ENCODE measurements at regions not wholly inside any gene's neighbourhood (a gene's known extent, or its start where the extent isn't known, plus 50 kb on each side); places are given as distances from the start of the nearest gene placed in this dataset.

GRCh38 chr2:217452928-217453327 is 549.9 kb downstream of the TNS1 start:
- Histone ChIP-seq H3K4me3 (ENCODE audit: low read depth, low read length, poor library complexity, severe bottlenecking) (no peak overlapping the region), H3K27me3 (replicated peaks; ENCODE audit: insufficient read depth, low read depth, low read length, poor library complexity) (no peaks in the 10 kb centered on the region), H3K36me3 (ENCODE audit: insufficient read depth, low read length, poor library complexity, severe bottlenecking) (no peaks in the 10 kb centered on the region), H3K4me1 (ENCODE audit: insufficient read depth, low read length, poor library complexity, severe bottlenecking) (no peaks in the 10 kb centered on the region), H3K27ac (ENCODE audit: low read depth, low read length, poor library complexity, severe bottlenecking) (no peak overlapping the region), H3K9me3 (ENCODE audit: low read depth, low read length, poor library complexity, severe bottlenecking) (no peaks in the 10 kb centered on the region)
- CTCF ChIA-PET: no interaction called here
- no peak for DNase-seq (ENCODE audit: low spot score)
- POLR2A ChIA-PET (ENCODE audit: low non-redundant PET): no interaction called here
- intact Hi-C loops (cut with micrococcal nuclease; ENCODE audit: unreplicated experiment): no loop called here
- TF ChIP-seq EZH2 (IDR thresholded peaks at IDR 0.05; ENCODE audit: borderline replicate concordance, low read depth, low read length, poor library complexity, severe bottlenecking): no peak
- TF ChIP-seq CTCF (conservative IDR thresholded peaks at IDR 0.05; ENCODE audit: low read depth, low read length): no peak
- BruUV-seq (replicated peaks): no TSS peak

DNA sequence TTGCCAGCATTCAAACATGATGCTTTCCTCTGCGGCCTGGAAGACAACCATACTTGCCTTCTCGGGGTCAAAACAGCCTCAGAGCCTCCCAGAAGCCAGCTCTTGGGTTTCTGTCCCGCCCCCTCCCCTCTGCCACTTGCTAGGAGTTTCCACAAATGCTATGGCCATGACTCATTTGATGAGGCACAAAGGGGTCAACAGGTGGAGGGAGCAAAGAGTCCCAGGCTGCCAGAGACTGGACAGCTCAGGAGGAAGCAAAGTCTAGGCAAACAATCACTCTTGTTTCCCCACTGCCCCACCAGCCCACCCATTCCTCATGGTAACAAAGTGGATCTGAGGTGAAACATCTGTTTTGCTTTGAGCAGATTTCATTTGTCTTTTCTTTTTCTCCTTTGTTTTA is 551.1 kb downstream of the TNS1 start:
- no peaks in the 10 kb centered on the region for H3K4me1 ChIP-seq (ENCODE audit: insufficient read depth, low read length, poor library complexity, severe bottlenecking)
- ChIA-PET CTCF (no interaction called here), POLR2A (ENCODE audit: low non-redundant PET) (no interaction called here)
- no peak overlapping the region for H3K4me3 ChIP-seq (ENCODE audit: low read depth, low read length, poor library complexity, severe bottlenecking)
- no peaks in the 10 kb centered on the region for H3K9me3 ChIP-seq (ENCODE audit: low read depth, low read length, poor library complexity, severe bottlenecking)
- TF ChIP-seq EZH2 (IDR thresholded peaks at IDR 0.05; ENCODE audit: borderline replicate concordance, low read depth, low read length, poor library complexity, severe bottlenecking) (no peak), CTCF (conservative IDR thresholded peaks at IDR 0.05; ENCODE audit: low read depth, low read length) (no peak)
- no TSS peak for BruUV-seq (replicated peaks)
- intact Hi-C loops (cut with micrococcal nuclease; ENCODE audit: unreplicated experiment): no loop called here
- H3K27me3 ChIP-seq (replicated peaks; ENCODE audit: insufficient read depth, low read depth, low read length, poor library complexity): no peaks in the 10 kb centered on the region
- DNase-seq (ENCODE audit: low spot score): no peak
- no peak overlapping the region for H3K27ac ChIP-seq (ENCODE audit: low read depth, low read length, poor library complexity, severe bottlenecking)
- H3K36me3 ChIP-seq (ENCODE audit: insufficient read depth, low read length, poor library complexity, severe bottlenecking): no peaks in the 10 kb centered on the region

DNA sequence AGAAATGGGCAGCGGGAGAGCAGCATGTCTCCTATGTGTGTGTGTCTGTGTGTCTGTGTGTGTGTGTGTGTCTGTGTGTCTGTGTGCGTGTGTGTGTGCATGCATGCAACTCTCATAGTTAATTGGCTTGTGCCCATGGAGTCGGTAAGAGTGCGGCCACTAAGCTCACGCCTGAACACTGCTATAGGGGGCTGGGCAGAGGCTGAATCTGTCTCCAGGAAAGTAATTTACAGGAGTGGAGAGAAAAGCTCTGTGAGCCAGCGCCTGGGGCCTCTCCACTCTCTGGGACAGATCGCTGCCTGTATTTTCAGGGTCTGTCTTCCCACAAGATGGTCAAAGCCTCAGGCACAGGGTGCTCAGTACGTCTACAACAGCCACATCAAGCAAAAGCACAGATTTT is 553.4 kb downstream of the TNS1 start:
- TF ChIP-seq CTCF (conservative IDR thresholded peaks at IDR 0.05; ENCODE audit: low read depth, low read length) (no peak), EZH2 (IDR thresholded peaks at IDR 0.05; ENCODE audit: borderline replicate concordance, low read depth, low read length, poor library complexity, severe bottlenecking) (no peak)
- no peak for DNase-seq (ENCODE audit: low spot score)
- BruUV-seq (replicated peaks): no TSS peak
- Histone ChIP-seq H3K4me3 (ENCODE audit: low read depth, low read length, poor library complexity, severe bottlenecking) (no peak overlapping the region), H3K4me1 (ENCODE audit: insufficient read depth, low read length, poor library complexity, severe bottlenecking) (no peaks in the 10 kb centered on the region), H3K9me3 (ENCODE audit: low read depth, low read length, poor library complexity, severe bottlenecking) (no peaks in the 10 kb centered on the region), H3K27ac (ENCODE audit: low read depth, low read length, poor library complexity, severe bottlenecking) (no peak overlapping the region), H3K27me3 (replicated peaks; ENCODE audit: insufficient read depth, low read depth, low read length, poor library complexity) (no peaks in the 10 kb centered on the region), H3K36me3 (ENCODE audit: insufficient read depth, low read length, poor library complexity, severe bottlenecking) (no peaks in the 10 kb centered on the region)
- CTCF ChIA-PET: no interaction called here
- intact Hi-C loops (cut with micrococcal nuclease; ENCODE audit: unreplicated experiment): no loop called here
- POLR2A ChIA-PET (ENCODE audit: low non-redundant PET): no interaction called here
